IPS DF 6.9 (cell line): ENCODE measurements at regions not wholly inside any gene's neighbourhood (a gene's known extent, or its start where the extent isn't known, plus 50 kb on each side); places are given as distances from the start of the nearest gene placed in this dataset.

Experiments used
- DNase-seq: peaks from one replicate; pipeline ENCODE4 v3.0.0-alpha.2; 2013; ENCODE audit warnings: low read depth, low spot score
- H3K27ac ChIP-seq: one replicate; pipeline ENCODE4 v1.5.1; 2013; ENCODE audit warnings: low read length, control low read depth
- H3K27me3 ChIP-seq: 2 replicates; pipeline ENCODE4 v1.6.1; 2013; ENCODE audit warnings: mild to moderate bottlenecking, low read length; ENCODE audit not compliant: control insufficient read depth, insufficient read depth
- H3K36me3 ChIP-seq: 2 replicates; pipeline ENCODE4 v1.6.1; 2013; ENCODE audit warnings: low read length; ENCODE audit not compliant: control insufficient read depth, insufficient read depth
- H3K4me1 ChIP-seq: 2 replicates; pipeline ENCODE4 v1.6.1; 2013; ENCODE audit warnings: low read length; ENCODE audit not compliant: control insufficient read depth, insufficient read depth
- H3K4me3 ChIP-seq: 2 replicates; pipeline ENCODE4 v1.5.1; 2013; ENCODE audit warnings: mild to moderate bottlenecking, low read length
- H3K9me3 ChIP-seq: 2 replicates; pipeline ENCODE4 v1.6.1; 2013; ENCODE audit warnings: low read length, inconsistent platforms; ENCODE audit not compliant: control insufficient read depth, insufficient read depth
- WGBS: extraction: QIAGEN DNeasy Blood & Tissue Kit; methylation state at CpG from one replicate; pipeline ENCODE4 v1.1.7; 2013; ENCODE audit warnings: mixed read lengths, missing lambda C conversion rate; ENCODE audit not compliant: insufficient read length, insufficient coverage; 5-methylcytosine and 5-hydroxymethylcytosine counted together

- peaks cover 3% of the 10 kb centered on the region; the same call in 1 of the 2 replicates for H3K4me1 ChIP-seq
- no peaks in the 10 kb centered on the region for H3K27me3 ChIP-seq
- no peak for DNase-seq
- WGBS, result no CpG with 5 or more reads among the region's 3 CpGs
- H3K36me3 ChIP-seq, result no peaks in the 10 kb centered on the region
- H3K4me3 ChIP-seq, result no peak overlapping the region
- H3K9me3 ChIP-seq, result no peaks in the 10 kb centered on the region
- no peak overlapping the region for H3K27ac ChIP-seq
Observed at GRCh38 chr11:92670308-92670890, 299.1 kb upstream of the MTNR1B start.

DNA sequence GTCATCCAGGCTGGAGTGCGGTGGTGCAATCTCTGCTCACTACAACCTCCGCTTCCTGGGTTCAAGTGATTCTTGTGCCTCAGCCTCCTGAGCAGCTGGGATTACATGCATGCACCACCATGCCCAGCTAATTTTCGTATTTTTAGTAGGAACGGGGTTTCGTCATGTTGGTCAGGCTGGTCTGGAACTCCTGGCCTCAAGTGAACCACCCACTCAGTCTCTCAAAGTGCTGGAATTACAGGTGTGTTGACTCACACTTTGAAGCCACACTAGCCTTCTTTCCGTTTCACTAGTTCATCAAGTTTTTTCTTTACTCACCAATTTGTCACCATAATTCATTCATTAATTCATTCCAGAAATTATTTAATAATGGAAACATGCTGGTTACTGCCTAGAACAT is 298.4 kb upstream of the MTNR1B start:
- Histone ChIP-seq H3K27ac (no peak overlapping the region), H3K4me3 (no peak overlapping the region), H3K27me3 (no peaks in the 10 kb centered on the region), H3K4me1 (peaks cover 3% of the 10 kb centered on the region; the same call in 1 of the 2 replicates), H3K9me3 (no peaks in the 10 kb centered on the region), H3K36me3 (no peaks in the 10 kb centered on the region)
- no CpG with 5 or more reads among the region's 6 CpGs for WGBS
- no peak for DNase-seq

GRCh38 chr11:92675303-92675702 is 294.1 kb upstream of the MTNR1B start:
- no peak for DNase-seq
- Histone ChIP-seq H3K27me3 (no peaks in the 10 kb centered on the region), H3K4me3 (no peak overlapping the region), H3K36me3 (no peaks in the 10 kb centered on the region), H3K9me3 (no peaks in the 10 kb centered on the region), H3K4me1 (no peaks in the 10 kb centered on the region; the same call in 1 of the 2 replicates), H3K27ac (no peak overlapping the region)
- WGBS, result no CpG with 5 or more reads among the region's 1 CpG

- no peak for DNase-seq
Observed at GRCh38 chr11:92675810-92676209, 293.6 kb upstream of the MTNR1B start.

GRCh38 chr11:92678008-92678611 is 291.3 kb upstream of the MTNR1B start:
- no peak for DNase-seq
- H3K27me3 ChIP-seq, result no peaks in the 10 kb centered on the region
- H3K4me1 ChIP-seq, result no peaks in the 10 kb centered on the region; the same call in 1 of the 2 replicates
- no peaks in the 10 kb centered on the region for H3K9me3 ChIP-seq
- H3K27ac ChIP-seq, result no peak overlapping the region
- no peaks in the 10 kb centered on the region for H3K36me3 ChIP-seq
- no peak overlapping the region for H3K4me3 ChIP-seq
- no CpG with 5 or more reads among the region's 3 CpGs for WGBS

More at GRCh38 chr11:92675810-92676209, 293.6 kb upstream of the MTNR1B start:
- Histone ChIP-seq H3K4me3 (no peak overlapping the region), H3K27me3 (no peaks in the 10 kb centered on the region), H3K27ac (no peak overlapping the region), H3K36me3 (no peaks in the 10 kb centered on the region), H3K4me1 (no peaks in the 10 kb centered on the region; the same call in 1 of the 2 replicates), H3K9me3 (no peaks in the 10 kb centered on the region)
- WGBS, result no CpG with 5 or more reads among the region's 3 CpGs

DNA sequence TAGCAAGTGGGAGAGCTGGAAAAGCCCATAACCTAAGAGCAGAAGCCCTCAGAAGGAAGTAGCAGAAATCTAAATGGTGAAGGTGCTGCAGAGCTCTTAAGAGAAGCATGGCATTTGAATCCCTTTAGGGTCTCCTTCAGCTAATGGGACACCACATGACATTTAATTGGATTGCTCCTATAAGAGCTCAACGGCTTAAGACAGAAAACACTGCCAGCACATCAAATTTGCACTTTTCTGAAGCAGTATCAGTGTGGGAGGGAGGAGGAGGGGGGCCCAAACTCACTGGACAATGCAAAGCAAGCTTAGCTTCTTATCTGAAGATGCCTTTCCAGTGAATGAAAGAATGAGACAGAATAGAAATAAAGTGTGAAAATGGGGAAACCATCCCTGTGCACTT is 287.9 kb upstream of the MTNR1B start:
- DNase-seq, result no peak
- Histone ChIP-seq H3K27me3 (no peaks in the 10 kb centered on the region), H3K36me3 (no peaks in the 10 kb centered on the region), H3K4me1 (no peaks in the 10 kb centered on the region; the same call in 1 of the 2 replicates), H3K4me3 (no peak overlapping the region), H3K27ac (no peak overlapping the region), H3K9me3 (no peaks in the 10 kb centered on the region)
- no CpG with 5 or more reads among the region's 1 CpG for WGBS

- DNase-seq, result no peak
- Histone ChIP-seq H3K9me3 (no peaks in the 10 kb centered on the region), H3K36me3 (no peaks in the 10 kb centered on the region), H3K27me3 (no peaks in the 10 kb centered on the region), H3K27ac (no peak overlapping the region), H3K4me1 (no peaks in the 10 kb centered on the region; the same call in 1 of the 2 replicates), H3K4me3 (no peak overlapping the region)
- no CpG with 5 or more reads among the region's 4 CpGs for WGBS
Observed at GRCh38 chr11:92682136-92682535, 287.3 kb upstream of the MTNR1B start.

DNA sequence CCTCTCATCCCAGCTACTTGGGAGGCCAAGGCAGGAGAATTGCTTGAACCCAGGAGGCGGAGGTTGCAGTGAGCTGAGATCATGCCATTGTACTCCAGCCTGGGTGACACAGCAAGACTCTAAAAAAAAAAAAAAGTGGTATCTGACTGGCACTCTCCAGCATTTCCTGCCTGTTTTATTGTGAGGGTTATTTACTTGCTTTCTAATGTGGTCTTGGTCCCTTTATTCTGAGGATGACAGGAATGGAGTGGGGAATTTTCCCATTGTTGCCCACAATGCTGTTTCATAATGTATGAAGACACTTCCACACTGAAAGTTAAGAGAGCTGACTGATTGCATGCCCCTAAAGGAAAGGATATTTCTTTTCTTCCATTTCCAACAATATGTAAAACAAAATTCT is 286.5 kb upstream of the MTNR1B start:
- Histone ChIP-seq H3K9me3 (no peaks in the 10 kb centered on the region), H3K27ac (no peak overlapping the region), H3K4me3 (no peak overlapping the region), H3K4me1 (no peaks in the 10 kb centered on the region), H3K27me3 (no peaks in the 10 kb centered on the region), H3K36me3 (no peaks in the 10 kb centered on the region)
- no peak for DNase-seq
- WGBS, result no CpG with 5 or more reads among the region's 1 CpG

GRCh38 chr11:92685049-92685448 is 284.4 kb upstream of the MTNR1B start:
- Histone ChIP-seq H3K27ac (no peak overlapping the region), H3K9me3 (no peaks in the 10 kb centered on the region), H3K27me3 (no peaks in the 10 kb centered on the region), H3K36me3 (no peaks in the 10 kb centered on the region), H3K4me3 (no peak overlapping the region), H3K4me1 (no peaks in the 10 kb centered on the region)
- no CpG with 5 or more reads among the region's 2 CpGs for WGBS
- no peak for DNase-seq

DNA sequence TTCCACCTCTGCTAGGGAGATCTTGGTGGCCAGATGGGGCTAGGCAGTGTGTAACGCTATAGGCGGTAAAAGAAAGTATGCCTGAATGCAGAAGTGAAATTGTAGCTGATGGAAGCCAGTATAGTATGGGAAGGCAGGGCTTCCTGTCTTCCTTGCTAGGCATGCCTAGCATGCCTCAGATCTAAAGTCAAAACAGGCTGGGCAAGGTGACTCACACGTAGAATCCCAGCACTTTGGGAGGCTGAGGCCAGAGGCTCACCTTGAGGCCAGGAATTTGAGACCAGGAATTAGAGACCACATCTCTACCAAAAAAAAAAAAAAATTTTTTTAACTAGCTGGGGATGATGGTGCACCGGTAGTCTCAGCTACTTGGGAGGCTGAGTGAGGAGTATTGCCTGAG is 281.7 kb upstream of the MTNR1B start:
- no peaks in the 10 kb centered on the region for H3K27me3 ChIP-seq
- DNase-seq, result no peak
- H3K4me1 ChIP-seq, result no peaks in the 10 kb centered on the region
- no peaks in the 10 kb centered on the region for H3K36me3 ChIP-seq
- no peaks in the 10 kb centered on the region for H3K9me3 ChIP-seq
- H3K27ac ChIP-seq, result no peak overlapping the region
- H3K4me3 ChIP-seq, result no peak overlapping the region
- WGBS, result no CpG with 5 or more reads among the region's 4 CpGs

DNA sequence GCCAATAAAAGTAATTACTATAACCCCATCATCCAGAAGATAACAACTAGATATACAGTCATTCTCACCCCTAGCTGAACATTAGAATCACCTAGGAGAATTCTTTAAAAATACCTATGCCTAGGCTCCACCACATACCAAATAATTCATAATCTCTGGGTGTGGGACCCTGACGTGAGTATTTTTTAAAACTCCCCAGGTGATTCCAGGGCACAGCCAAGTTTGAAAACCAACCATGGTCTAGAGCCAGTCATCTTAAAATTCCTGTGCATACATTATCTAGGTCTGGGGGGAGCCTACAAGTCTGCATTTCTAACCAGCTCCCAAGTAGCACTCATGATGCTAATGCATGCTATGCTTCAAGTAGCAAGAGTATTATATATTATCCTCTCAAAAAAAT is 281.0 kb upstream of the MTNR1B start:
- Histone ChIP-seq H3K36me3 (no peaks in the 10 kb centered on the region), H3K27me3 (no peaks in the 10 kb centered on the region), H3K27ac (no peak overlapping the region), H3K4me1 (0 out of 2 replicates have a peak, but pooled peaks cover under 1% of the 10 kb centered on the region), H3K4me3 (no peak overlapping the region), H3K9me3 (no peaks in the 10 kb centered on the region)
- WGBS, result no CpG with 5 or more reads among the region's 1 CpG
- DNase-seq, result no peak
